Stimulated activated CD4-positive, alpha-beta T cell treated with anti-CD3 and anti-CD28 coated beads, Interleukin-1b, Interleukin-23, amount 100 ng/mL, for 24 hours (primary cell): ENCODE measurements at regions not wholly inside any gene's neighbourhood (a gene's known extent, or its start where the extent isn't known, plus 50 kb on each side); places are given as distances from the start of the nearest gene placed in this dataset.

ENCODE experiments used
- DNase-seq, 4 experiments: peaks; one replicate each; pipeline ENCODE4 v3.0.0-alpha.2; 2020; ENCODE audit warnings: low read depth in 4 of 4, low spot score in 1 of 4

GRCh38 chr9:130755377-130756007 is 61.9 kb downstream of the EXOSC2 start:
- DNase-seq = no peak

GRCh38 chr9:130756037-130756436 is 62.5 kb downstream of the EXOSC2 start:
- no peak for DNase-seq

GRCh38 chr9:130756455-130757152 is 63.0 kb downstream of the EXOSC2 start:
- DNase-seq = no peak

GRCh38 chr9:130759738-130760137 is 66.2 kb downstream of the EXOSC2 start:
- no peak for DNase-seq

GRCh38 chr9:130763331-130764171 is 70.0 kb downstream of the EXOSC2 start:
- DNase-seq = no peak

- peak in 1 of 4 experiments; percentile 21 for DNase-seq
Measured at GRCh38 chr9:130765137-130766020, 69.7 kb upstream of the ABL1 start.

GRCh38 chr9:130766021-130766926 is 68.8 kb upstream of the ABL1 start:
- DNase-seq = no peak

- no peak for DNase-seq
Measured at GRCh38 chr9:130766927-130767307, 68.1 kb upstream of the ABL1 start.

- no peak for DNase-seq
Measured at GRCh38 chr9:130768265-130768664, 66.8 kb upstream of the ABL1 start.

GRCh38 chr9:130768891-130769403 is 66.1 kb upstream of the ABL1 start:
- no peak for DNase-seq

GRCh38 chr9:130770093-130770492 is 65.0 kb upstream of the ABL1 start:
- DNase-seq = no peak

GRCh38 chr9:130770679-130771442 is 64.2 kb upstream of the ABL1 start:
- DNase-seq = no peak

GRCh38 chr9:130772185-130772584 is 62.9 kb upstream of the ABL1 start:
- no peak for DNase-seq

GRCh38 chr9:130774183-130774582 is 60.9 kb upstream of the ABL1 start:
- DNase-seq = no peak

GRCh38 chr9:130775336-130775991 is 59.6 kb upstream of the ABL1 start:
- no peak for DNase-seq

- DNase-seq = no peak
Measured at GRCh38 chr9:130779153-130779855, 55.8 kb upstream of the ABL1 start.

GRCh38 chr9:130780415-130780814 is 54.6 kb upstream of the ABL1 start:
- DNase-seq = no peak
